Sciatic nerve (tissue), 2 donors: ENCODE measurements at regions not wholly inside any gene's neighbourhood (a gene's known extent, or its start where the extent isn't known, plus 50 kb on each side); places are given as distances from the start of the nearest gene placed in this dataset.

Experiments used
- ATAC-seq: fragments of 200-7000 bp; cut with Tn5 transposase; one replicate; pipeline ENCODE4 v1.9.1; 2020; ENCODE audit warnings: mild to moderate bottlenecking, moderate library complexity
- DNase-seq: peaks from one replicate; pipeline ENCODE4 v3.0.0-alpha.2; 2020; ENCODE audit warnings: low spot score
- intact Hi-C: fragments of 100-400 bp; cut with DNase I; formaldehyde crosslinking; loops from one replicate; pipeline ENCODE4 v1.14.2; 2022
- donor health status: DM: no; HTN: no; CAD: no.
- donor health status: DM: no; HTN: no; CAD: no.

DNA sequence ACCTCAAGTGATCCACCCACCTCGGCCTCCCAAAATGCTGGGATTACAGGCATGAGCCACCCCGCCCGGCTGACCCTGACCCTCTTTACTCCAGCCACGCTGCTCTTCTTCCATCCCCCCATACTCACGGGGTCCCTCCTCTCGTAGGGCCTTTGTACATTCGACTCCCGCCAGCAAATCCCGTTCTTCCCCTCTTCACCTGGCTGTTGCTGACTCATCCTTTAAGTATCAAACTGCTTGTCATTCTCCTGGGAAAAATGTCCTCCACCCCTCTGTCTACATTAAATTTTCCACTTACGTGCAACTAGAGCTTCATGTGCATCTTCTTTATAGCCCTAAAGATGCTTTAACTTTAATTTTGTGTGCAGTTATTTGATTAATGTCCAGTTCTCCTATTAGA, 203.1 kb downstream of the OPA1 start:
- no peak for DNase-seq
- intact Hi-C loops, result no loop called here

DNA sequence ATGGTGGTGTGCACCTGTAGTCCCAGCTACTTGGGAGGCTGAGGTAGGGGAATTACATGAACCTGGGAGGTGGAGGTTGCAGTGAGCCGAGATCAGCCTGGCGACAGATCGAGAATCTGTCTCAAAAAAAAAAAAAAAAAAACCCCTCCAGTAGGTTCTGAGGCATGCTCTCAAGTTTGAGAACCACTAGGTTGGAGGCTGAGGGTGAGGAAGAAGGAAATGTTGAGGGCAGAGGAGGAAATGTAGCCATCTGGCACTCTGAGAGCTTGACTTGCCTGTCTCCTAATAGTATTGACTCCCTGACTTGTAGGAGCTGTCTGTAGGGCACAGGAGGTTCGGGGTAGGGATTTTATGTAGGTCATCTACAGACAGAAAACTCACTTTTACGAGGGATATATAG, 204.6 kb downstream of the OPA1 start:
- intact Hi-C loops, result no loop called here
- ATAC-seq, result no peak
- DNase-seq, result no peak

More for the DNA sequence above, 203.1 kb downstream of the OPA1 start:
- ATAC-seq, result no peak

DNA sequence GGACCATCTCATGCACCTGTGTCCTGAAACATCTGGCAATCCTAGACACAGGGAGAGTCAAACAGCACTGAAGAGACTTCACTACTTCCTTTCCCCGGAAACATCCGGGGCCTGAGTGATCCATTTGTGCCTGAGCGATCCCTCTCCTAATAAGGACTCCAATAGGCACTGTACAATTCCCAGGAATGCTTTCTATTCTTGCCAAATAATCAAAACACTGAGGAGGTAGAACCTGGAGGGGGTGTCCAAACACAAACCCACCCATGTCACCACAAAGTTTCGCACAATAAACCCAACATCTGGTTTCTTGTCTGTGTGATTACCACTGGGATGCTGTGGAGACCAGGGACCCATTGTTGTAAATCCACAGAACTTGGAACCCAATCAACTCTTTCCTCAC, 205.0 kb downstream of the OPA1 start:
- no peak for ATAC-seq
- intact Hi-C loops, result no loop called here
- no peak for DNase-seq

DNA sequence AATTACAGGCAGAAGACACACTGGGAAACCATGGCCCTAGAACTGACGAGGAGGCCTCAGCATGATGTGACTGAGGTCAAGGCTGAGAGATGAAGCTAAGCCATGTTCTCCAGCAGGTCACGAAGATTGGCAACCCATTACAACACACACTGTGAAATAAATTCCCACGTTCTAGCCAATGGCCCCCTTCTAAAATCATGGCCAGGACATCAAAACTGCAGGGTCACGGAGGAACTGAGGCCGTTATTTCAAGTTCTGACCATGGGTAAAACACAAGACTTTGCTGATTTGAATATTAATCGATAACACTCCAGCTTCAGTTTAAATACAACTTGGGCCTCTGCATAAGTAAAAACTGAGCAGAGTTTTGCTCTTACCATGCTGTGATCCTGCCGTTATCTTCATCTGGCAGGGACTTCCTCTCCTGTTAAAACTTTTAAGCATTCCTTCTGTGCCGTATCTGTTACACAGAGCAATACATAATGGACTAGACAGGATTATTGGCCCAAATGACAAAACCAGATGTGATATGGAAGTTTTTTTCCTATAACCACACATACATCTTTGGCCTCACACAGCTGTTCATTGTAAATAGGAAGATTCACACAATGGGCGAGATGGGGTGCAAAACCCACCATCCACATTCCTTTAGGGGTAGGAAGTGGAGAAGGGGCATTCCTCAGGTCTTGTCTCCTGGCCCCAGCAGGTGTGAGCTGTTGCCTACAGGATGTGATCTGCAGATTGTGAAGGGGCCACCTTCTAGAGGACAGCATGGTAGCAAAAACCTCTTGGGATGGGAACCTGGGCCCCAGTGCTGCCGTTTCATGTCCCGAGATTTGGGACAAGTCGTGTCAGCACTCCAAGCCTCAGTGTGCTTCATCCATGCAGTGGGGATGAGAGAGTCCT, 207.4 kb downstream of the OPA1 start:
- intact Hi-C loops, result no loop called here
- DNase-seq (no peak), ATAC-seq (no peak)

DNA sequence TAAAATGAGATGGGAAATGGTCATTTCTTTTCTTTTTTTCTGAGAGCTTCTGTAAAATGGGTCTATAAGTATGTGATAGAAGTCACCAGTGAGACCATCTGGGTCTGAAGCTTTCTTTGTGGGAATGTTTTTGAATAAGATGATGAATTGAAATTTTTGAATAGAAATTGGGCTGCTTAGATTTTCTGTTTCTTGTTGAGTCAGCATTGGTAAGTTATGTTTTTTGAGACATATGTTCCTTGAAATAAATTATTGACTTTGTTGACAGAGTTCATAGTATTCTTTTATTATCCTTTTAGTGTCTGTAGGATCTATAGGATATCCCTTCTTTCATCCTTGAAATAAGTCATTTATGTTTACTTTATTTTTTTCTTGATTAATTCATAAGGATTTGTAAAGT, 208.1 kb downstream of the OPA1 start:
- ATAC-seq, result no peak
- no peak for DNase-seq
- intact Hi-C loops, result no loop called here

DNA sequence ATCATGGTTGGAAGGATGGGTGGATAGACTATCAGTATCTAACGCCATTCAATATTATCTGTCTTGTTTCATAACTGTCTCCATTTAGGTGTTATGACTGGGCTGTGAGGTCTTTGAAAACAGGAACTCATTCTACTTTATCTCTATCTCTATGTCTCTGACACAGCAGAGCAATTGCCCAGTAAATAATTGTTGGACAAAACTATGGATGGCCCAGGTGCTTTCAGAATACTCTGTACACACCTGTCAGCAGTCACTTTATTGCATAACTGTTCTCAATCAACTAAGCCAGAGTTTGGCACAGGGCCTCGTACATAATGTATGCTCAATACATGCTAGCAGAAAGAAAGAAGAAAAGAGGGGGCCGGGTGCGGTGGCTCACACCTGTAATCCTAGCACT, 210.3 kb downstream of the OPA1 start:
- no peak for ATAC-seq
- intact Hi-C loops, result no loop called here
- no peak for DNase-seq

DNA sequence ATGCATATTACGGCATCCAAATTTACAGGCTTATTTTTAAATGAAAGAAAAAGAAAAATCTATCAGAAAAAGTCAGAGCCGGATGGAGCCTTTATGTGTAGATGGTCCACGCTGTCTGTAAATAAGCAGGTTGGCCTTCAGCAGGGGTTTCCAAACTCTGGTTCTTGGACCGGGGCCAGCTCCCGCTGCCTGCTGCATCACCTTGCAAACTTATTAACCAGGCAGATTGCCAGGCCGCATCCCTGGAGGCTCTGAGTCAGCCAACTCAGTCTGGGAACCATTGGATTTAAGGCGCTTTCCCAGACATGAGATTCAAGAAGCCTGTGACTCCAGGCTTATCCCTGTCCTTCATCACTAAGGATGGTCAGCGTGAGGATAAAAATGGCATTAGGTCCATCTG, 212.4 kb downstream of the OPA1 start:
- ATAC-seq (no peak), DNase-seq (peak; percentile 81)
- intact Hi-C loops, result no loop called here

DNA sequence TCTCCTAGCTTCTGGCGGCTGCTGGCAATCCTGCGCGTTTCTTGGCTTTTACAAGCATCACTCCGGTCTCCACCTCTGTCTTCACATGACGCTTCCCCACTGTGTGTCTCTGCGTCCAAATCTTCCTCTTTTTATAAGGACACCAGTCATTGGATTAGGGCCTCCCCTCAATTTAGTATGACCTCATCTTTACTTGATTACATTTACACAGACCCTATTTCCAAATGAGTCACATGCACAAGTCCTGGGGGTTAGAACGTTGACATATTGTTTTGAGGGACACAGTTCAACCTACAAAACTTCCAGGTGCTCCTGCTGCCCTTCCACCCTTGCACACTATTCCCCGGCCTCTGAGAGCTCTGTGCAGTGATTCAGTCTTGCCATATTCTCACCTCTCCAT, 215.3 kb downstream of the OPA1 start:
- ATAC-seq, result no peak
- intact Hi-C loops, result no loop called here
- no peak for DNase-seq

DNA sequence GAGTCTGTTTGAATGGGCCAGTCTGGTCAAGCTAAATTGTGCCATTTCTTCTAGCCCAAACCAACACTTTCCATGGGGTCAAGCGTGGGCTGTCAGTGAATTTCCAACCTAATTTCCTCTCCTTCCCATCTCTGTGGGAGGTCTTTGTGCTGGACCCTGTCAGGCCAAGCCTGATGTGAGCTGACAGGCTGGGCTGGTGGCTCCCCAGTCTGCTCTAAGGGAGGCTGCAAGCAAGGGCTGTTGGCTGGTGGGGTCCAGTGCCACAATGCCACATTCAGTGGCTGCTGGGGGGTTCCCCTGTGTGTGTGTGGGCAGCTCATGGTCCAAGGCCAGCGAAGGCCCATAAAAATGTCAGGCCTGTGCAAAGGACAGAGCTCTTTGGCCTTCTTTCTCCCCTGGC, 216.1 kb downstream of the OPA1 start:
- no peak for DNase-seq

DNA sequence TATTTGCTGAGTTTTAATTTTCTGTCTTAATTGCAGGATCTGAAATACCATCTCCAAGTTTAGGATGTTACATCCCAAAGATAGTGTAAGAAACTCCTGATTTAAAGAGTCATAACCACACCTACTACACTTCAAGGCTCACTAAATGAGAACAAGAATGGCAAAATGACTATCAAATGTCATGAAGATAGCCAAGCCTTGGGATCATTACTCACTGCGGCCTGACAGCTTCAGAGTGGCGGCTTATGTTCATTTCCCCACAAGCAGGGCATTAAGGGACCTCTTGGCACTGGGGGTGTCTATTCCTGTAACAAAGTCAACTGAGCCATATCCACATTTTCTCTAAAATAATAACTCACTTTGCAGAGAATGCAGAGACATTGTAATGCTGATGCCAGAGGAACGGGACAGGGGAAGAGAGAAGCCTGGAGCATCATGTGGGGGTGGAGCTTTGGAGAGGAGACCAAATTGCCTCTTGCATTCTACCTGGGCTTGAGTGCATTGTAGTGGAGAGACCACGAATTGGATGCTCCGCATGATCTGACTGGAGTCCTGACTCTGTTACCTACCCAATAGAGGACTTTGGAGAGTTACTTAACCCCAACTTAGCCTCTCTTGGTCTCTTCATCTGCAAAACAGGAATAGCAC, 219.2 kb downstream of the OPA1 start:
- intact Hi-C loops, result no loop called here
- DNase-seq (no peak), ATAC-seq (no peak)

More for the DNA sequence above, 216.1 kb downstream of the OPA1 start:
- ATAC-seq, result no peak
- intact Hi-C loops, result no loop called here

DNA sequence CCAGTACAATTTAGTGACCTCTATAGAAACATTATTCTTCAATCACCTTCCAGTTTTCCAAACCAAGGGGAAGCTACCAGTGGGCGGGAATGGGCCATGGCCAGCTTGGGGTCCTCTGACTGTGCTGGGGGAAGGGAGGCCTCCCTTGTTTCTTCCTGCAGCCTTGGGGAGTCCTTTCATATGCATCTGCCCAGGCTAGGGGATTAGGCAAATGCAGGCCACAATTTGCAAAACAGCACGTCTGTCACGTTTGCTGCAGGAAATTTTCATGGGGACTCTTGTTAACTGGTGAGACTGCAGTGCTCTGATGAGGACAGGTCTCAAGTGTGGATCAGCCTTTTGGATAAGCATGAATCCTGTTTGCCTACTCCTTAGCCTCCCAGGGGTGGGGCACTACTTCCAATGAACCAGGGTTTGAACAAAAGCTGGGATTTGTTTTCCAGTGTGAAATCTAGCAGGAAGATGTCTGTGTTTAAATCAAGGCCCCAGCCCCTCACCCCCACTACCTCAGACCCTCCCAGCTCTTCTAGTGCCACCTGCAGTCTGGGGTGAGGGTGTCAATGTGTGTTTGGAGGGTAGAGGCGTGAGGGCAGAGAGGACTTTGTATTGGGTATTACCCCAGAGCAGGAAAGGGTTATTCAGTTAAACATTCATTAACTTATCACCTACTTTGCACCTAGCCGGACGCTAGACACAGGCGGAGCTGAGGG, 219.9 kb downstream of the OPA1 start:
- intact Hi-C loops, result no loop called here
- DNase-seq (no peak), ATAC-seq (no peak)

DNA sequence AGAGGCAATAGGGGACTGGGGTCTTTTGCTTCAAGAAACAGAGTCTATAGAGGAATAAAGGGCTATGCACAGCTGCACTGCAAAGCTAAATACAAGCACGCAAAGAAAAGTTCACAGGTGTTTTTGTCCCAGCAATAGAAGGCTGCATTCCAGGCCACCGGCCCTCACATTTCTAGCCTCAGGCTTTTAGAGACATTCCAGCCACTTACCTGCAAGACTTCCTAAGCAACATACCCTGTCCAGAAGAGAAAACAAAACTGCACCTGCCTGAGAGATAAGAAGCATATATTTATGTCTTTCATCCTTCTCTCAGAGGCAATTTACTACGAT, 220.5 kb downstream of the OPA1 start:
- ATAC-seq (no peak), DNase-seq (no peak)
- intact Hi-C loops, result no loop called here

DNA sequence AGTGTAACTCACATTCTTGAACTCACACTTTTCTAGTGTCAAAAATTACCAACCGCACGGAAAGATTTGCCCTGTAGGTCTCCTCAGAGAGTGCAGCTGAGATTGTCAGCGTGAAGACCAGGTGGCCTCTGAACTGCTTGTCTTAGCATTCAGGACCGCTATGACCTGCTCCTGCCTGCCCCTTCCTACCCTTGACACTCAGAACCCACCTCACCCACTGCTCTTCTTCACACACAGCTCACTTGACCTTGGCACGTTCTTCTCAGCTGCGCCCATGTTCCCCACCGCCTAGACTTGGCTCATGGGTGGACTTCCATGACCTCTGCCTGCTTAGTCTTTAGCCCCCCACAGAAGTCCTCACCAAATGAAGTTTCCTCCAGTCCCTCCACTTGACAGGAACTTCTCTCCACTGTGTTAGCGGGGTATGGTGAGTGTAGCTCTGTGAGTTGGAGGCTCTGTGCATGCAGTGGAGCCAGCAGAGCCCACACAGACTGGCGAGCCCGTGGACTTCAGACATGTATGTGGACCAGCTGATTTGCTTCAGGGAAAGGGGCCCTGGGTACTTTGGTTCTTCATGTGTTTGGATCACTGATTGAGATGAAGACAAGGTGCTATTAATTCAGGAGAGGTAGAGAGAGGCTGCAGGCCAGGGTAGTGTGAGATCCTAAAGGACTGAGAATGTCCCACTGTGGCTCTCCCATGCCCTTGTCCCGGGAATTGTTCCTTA, 221.3 kb downstream of the OPA1 start:
- intact Hi-C loops, result loop anchor here (2.0 kb wide), 1 partner anchor 56 kb away; no protein-coding TSS in a partner anchor
- DNase-seq (no peak), ATAC-seq (no peak)

DNA sequence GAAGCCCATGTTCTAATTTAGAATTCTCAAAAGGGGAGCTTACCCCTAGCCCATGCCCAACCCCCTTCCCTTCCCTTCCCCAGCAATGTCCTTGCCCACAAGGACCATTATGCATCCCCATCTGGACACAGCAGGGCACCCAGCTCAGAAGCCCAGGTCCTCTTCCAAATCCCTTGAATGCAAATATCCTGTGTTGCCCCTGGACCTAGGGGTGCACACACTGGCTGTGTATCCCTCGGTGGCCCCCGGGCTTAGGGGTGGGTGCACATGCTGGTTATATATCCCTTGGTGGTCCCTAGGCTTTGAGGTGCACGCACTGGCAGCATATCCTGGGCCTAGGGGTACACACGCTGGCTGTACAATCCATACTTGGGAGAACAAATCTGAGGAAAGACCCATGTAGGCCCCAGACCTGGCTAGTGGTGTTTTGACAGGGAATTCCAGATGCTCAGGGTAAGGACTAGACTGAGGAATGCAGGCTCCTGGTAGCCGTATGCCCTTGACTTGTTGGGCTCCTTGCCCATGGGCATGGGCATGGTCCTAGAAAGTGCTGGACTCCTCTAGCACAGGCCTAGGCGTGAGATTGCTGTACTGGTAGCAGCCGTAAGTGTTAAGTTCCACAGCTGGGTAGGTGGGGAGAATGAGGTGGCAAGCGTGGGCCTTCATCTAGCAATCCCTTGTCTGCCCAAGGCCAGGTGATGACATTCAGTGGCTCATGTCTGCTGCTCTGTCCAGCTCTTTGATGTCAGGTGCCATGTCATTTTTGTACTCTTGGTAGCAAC, 222.4 kb downstream of the OPA1 start:
- no peak for ATAC-seq
- no peak for DNase-seq
- intact Hi-C loops, result loop anchor here (2.0 kb wide), 1 partner anchor 57 kb away; no protein-coding TSS in a partner anchor

DNA sequence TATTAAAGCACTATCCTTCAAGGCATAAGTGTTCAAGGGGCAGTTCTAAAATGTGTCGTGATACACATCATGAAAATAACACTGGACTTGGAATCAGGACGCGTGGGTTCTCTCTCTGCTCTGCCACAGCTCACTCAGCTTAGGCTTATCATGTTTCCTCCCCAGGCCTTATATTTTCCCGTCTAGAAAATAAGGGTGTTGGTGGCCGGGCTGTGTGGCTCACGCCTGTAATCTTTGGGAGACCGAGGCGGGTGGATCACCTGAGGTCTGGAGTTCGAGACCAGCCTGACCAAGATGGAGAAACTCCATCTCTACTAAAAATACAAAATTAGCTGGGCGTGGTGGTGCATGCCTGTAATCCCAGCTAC, 223.0 kb downstream of the OPA1 start:
- DNase-seq, result no peak
- intact Hi-C loops, result no loop called here
- no peak for ATAC-seq

DNA sequence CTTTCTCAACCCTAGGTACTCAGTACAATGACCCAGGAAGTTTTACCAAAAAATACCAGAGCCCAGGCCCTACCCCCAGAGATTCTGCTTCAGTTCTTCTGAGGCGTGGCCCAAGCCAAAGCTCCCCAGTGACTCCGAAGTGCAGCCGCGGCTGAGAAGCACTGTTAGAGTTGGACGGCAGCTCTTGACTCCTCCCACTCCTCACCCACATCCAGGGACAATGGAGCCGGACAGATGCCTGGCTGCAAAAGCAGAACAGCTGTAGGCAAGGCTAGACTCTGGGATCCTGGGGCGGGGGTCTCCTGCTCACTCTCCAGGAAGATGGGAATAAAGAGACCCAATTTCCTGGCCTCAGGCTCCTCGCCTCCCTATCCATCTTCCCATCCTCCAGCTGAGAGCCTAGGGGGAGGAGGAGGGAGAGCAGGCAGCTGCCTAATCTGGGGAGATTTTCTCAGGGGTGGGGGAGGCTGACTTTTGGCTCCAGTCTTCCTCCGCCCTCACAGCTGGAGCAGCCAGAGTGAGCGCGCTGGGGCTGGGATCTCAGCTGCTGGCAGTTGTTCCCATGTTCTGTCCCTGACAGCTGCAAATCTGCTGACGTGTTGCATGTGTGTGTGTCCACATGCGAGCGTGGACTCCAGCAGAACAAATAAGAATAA, 223.8 kb downstream of the OPA1 start:
- ATAC-seq (peak; percentile 96), DNase-seq (peak; percentile 84)
- intact Hi-C loops, result no loop called here

DNA sequence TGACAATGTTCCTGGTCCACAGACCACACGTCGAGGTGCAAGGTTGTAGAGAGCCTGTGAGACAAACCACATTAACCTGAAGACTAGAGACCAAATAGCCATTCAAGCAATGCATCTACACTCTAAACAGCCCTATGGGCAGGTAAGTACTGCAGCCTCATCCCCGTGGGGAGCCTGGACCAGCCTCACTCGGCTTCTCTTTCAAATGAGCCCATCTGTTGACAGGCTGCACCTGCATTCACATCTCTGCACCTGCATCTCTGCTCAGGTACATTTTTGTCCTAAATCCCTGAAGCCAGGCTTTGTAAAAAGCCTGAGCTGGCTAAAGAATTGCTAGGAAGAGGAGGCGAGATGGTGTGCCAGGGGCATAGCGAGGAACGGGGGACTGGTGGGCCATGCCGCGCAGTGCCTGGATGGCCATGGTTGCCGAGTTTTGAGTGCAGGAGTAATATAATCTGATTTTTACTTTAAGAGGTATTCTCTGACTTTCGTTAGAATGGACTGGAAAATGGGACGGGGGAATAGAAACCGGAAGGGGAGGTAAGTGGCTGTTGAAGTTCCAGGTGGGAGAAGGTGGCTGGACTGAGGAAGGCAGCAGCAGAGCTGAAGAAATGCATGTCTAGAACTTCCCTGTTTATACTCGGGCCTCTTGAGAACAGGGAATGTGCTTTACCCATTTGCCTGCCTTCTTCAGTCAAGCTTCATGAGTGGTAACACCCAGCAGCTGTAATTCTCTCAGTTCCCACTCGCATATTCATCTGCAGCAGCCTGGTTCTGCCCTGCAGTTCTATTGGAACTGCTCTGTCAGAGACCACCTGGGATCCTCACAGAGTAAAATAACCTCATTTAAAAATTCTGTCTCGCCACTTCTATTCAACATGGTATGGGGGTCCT, 226.4 kb downstream of the OPA1 start:
- ATAC-seq (no peak), DNase-seq (no peak)
- intact Hi-C loops, result no loop called here
